HG03135 (cell line): ENCODE measurements at regions not wholly inside any gene's neighbourhood (a gene's known extent, or its start where the extent isn't known, plus 50 kb on each side); places are given as distances from the start of the nearest gene placed in this dataset.

ENCODE experiments used
- ATAC-seq: cut with Tn5 transposase; IDR thresholded peaks from one replicate; pipeline ENCODE4 v1.9.1; 2021; ENCODE audit warnings: mild to moderate bottlenecking, moderate library complexity; ENCODE audit not compliant: unreplicated experiment

GRCh38 chr14:95442633-95443021 lies 73.8 kb downstream of the SYNE3 start:
- ATAC-seq: peak; percentile 76

GRCh38 chr14:95442016-95442632 lies 74.3 kb downstream of the SYNE3 start:
- no peak for ATAC-seq

GRCh38 chr14:95440951-95441350 lies 75.5 kb downstream of the SYNE3 start:
- no peak for ATAC-seq

- ATAC-seq: no peak
Observed at GRCh38 chr14:95440496-95440895, 76.0 kb downstream of the SYNE3 start.

GRCh38 chr14:95439881-95440280 lies 76.6 kb downstream of the SYNE3 start:
- ATAC-seq: no peak

GRCh38 chr14:95437715-95438114 lies 78.7 kb downstream of the SYNE3 start:
- no peak for ATAC-seq

- ATAC-seq: no peak
Observed at GRCh38 chr14:95436354-95436753, 80.1 kb downstream of the SYNE3 start.

- ATAC-seq: no peak
Observed at GRCh38 chr14:95434121-95434520, 82.3 kb downstream of the SYNE3 start.

- ATAC-seq: no peak
Observed at GRCh38 chr14:95433094-95433478, 83.4 kb downstream of the SYNE3 start.

- no peak for ATAC-seq
Observed at GRCh38 chr14:95432144-95433093, 84.0 kb downstream of the SYNE3 start.

GRCh38 chr14:95431199-95432143 lies 85.0 kb downstream of the SYNE3 start:
- ATAC-seq: no peak

- ATAC-seq: no peak
Observed at GRCh38 chr14:95428557-95428956, 87.9 kb downstream of the SYNE3 start.

- no peak for ATAC-seq
Observed at GRCh38 chr14:95426116-95426475, 90.4 kb downstream of the SYNE3 start.

- no peak for ATAC-seq
Observed at GRCh38 chr14:95425369-95426115, 90.9 kb downstream of the SYNE3 start.

- ATAC-seq: no peak
Observed at GRCh38 chr14:95424529-95424928, 91.9 kb downstream of the SYNE3 start.

- no peak for ATAC-seq
Observed at GRCh38 chr14:95421741-95422140, 94.7 kb downstream of the SYNE3 start.

- no peak for ATAC-seq
Observed at GRCh38 chr14:95420060-95420459, 96.4 kb downstream of the SYNE3 start.

GRCh38 chr14:95419569-95419968 lies 96.9 kb downstream of the SYNE3 start:
- ATAC-seq: no peak

- ATAC-seq: no peak
Observed at GRCh38 chr14:95418858-95419257, 97.6 kb downstream of the SYNE3 start.

GRCh38 chr14:95417492-95417891 lies 97.8 kb upstream of the CLMN start:
- ATAC-seq: no peak

- no peak for ATAC-seq
Observed at GRCh38 chr14:95415993-95416392, 96.3 kb upstream of the CLMN start.
